ENCODE measurements at regions not wholly inside any gene's neighbourhood (a gene's known extent, or its start where the extent isn't known, plus 50 kb on each side); places are given as distances from the start of the nearest gene placed in this dataset.

DNA sequence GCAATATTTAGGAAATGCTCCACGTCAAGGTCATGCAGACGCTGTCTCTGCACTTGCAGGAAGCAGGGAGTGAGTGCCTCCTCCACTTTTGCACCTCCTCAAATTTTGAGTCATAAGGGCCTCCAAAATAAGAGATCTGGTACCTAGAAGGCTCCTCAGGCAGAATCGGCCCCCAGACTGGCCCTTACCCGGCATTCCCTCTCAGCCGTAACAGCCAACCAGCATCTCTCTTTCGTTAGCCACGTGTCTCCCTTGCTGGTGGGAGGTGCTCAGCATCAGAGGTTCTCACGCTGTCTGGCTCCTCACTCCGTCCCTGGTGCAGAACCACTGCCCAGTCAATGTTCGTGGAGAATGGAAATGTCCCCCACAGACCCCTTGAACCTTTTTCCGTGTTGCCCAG, 75.3 kb downstream of the ANKRD60 start:
- H4K91ac ChIP-seq (replicated peaks; ENCODE audit: insufficient read length, low read length) = no peak overlapping the region
- TF ChIP-seq TAF1 (IDR thresholded peaks at IDR 0.05; ENCODE audit: low read depth, low read length) = no peak
- TF ChIP-seq TCF12 (IDR thresholded peaks at IDR 0.05; ENCODE audit: low read depth, low read length) = no peak
- no peak for TF ChIP-seq KDM5A (IDR thresholded peaks at IDR 0.05; ENCODE audit: low read length)
- TF ChIP-seq YY1 (IDR thresholded peaks at IDR 0.05; ENCODE audit: low read depth, low read length) = no peak
- no peak for TF ChIP-seq SIN3A (conservative IDR thresholded peaks at IDR 0.05 in 1 of 2, IDR thresholded peaks at IDR 0.05 in 1 of 2; ENCODE audit: low read depth in 1 of 2, low read length in 2 of 2)
- TF ChIP-seq JUND (IDR thresholded peaks at IDR 0.05; ENCODE audit: low read length) = no peak
- TF ChIP-seq, protein P1, sequence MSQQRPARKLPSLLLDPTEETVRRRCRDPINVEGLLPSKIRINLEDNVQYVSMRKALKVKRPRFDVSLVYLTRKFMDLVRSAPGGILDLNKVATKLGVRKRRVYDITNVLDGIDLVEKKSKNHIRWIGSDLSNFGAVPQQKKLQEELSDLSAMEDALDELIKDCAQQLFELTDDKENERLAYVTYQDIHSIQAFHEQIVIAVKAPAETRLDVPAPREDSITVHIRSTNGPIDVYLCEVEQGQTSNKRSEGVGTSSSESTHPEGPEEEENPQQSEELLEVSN (IDR thresholded peaks at IDR 0.05) = no peak
- TF ChIP-seq SP2 (IDR thresholded peaks at IDR 0.05; ENCODE audit: low read length) = no peak
- TF ChIP-seq EP300 (IDR thresholded peaks at IDR 0.05; ENCODE audit: borderline replicate concordance in 1 of 2, low read depth in 2 of 2, low read length in 2 of 2) = no peak
- TF ChIP-seq, protein P2, sequence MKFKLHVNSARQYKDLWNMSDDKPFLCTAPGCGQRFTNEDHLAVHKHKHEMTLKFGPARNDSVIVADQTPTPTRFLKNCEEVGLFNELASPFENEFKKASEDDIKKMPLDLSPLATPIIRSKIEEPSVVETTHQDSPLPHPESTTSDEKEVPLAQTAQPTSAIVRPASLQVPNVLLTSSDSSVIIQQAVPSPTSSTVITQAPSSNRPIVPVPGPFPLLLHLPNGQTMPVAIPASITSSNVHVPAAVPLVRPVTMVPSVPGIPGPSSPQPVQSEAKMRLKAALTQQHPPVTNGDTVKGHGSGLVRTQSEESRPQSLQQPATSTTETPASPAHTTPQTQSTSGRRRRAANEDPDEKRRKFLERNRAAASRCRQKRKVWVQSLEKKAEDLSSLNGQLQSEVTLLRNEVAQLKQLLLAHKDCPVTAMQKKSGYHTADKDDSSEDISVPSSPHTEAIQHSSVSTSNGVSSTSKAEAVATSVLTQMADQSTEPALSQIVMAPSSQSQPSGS (IDR thresholded peaks at IDR 0.05; ENCODE audit: low read length) = no peak
- no peak for TF ChIP-seq SP1 (IDR thresholded peaks at IDR 0.05; ENCODE audit: low read depth, low read length)
- no peak for TF ChIP-seq BRCA1 (IDR thresholded peaks at IDR 0.05; ENCODE audit: low read depth, low read length)

More for the DNA sequence above, 75.3 kb downstream of the ANKRD60 start:
- Histone ChIP-seq H3K56ac (replicated peaks; ENCODE audit: insufficient read length, low read depth, low read length) (no peak overlapping the region), H2BK12ac (ENCODE audit: low read depth, low read length) (no peak overlapping the region), H2AK5ac (ENCODE audit: low read depth, low read length) (no peak overlapping the region), H3K79me2 (ENCODE audit: control insufficient read depth in 1 of 2, insufficient read depth in 2 of 2, low read length in 2 of 2) (no peaks in the 10 kb centered on the region), H3K23ac (ENCODE audit: insufficient read length) (no peak overlapping the region), H3K18ac (ENCODE audit: extremely low read depth, low read length) (no peak overlapping the region), H3K9ac (replicated peaks in 1 of 4; ENCODE audit: extremely low read depth in 1 of 4, low read depth in 3 of 4, low read length in 3 of 4) (no peak overlapping the region), H3K27ac (ENCODE audit: low read depth, low read length) (no peak overlapping the region), H3K36me3 (ENCODE audit: control insufficient read depth in 2 of 4, insufficient read depth in 4 of 4, low read length in 3 of 4) (no peaks in the 10 kb centered on the region), H3K4ac (replicated peaks; ENCODE audit: insufficient read length, low read depth, low read length) (no peak overlapping the region), H3K9me3 (ENCODE audit: insufficient read depth in 2 of 2, low read depth in 1 of 2, low read length in 1 of 2) (no peaks in the 10 kb centered on the region), H2BK120ac (replicated peaks; ENCODE audit: low read depth, low read length) (no peak overlapping the region), H3K4me1 (replicated peaks in 1 of 4; ENCODE audit: control insufficient read depth in 3 of 4, insufficient read depth in 4 of 4, low read length in 3 of 4) (peaks cover 0 to 3% (median under 1%) of the 10 kb centered on the region in 4 experiments; a peak in 3 of 7 replicates), H3K4me2 (ENCODE audit: insufficient read depth in 1 of 2, low read depth in 2 of 2, low read length in 2 of 2) (no peak overlapping the region), H4K5ac (ENCODE audit: insufficient read length, low read depth, low read length) (no peak overlapping the region), H3K4me3 (ENCODE audit: extremely low read depth in 1 of 4, insufficient read depth in 2 of 4, low read depth in 3 of 4, low read length in 4 of 4) (no peak overlapping the region), H4K20me1 (replicated peaks in 1 of 2; ENCODE audit: control insufficient read depth in 1 of 2, insufficient read depth in 2 of 2, low read length in 2 of 2) (no peaks in the 10 kb centered on the region), H2BK5ac (ENCODE audit: low read depth, low read length) (no peak overlapping the region), H3K27me3 (replicated peaks in 1 of 4; ENCODE audit: control insufficient read depth in 3 of 4, extremely low read depth in 1 of 4, insufficient read depth in 3 of 4, low read length in 3 of 4) (peaks cover 0 to 14% (median 2%) of the 10 kb centered on the region in 4 experiments; a peak in 4 of 7 replicates), H2BK15ac (ENCODE audit: low read length) (no peak overlapping the region), H3K14ac (ENCODE audit: insufficient read length) (no peak overlapping the region), H3K79me1 (ENCODE audit: low read depth, low read length) (no peaks in the 10 kb centered on the region), H4K8ac (ENCODE audit: extremely low read depth, insufficient read depth, low read length) (no peak overlapping the region), H2AFZ (ENCODE audit: low read length) (no peak overlapping the region), H3K23me2 (ENCODE audit: low read depth, low read length) (peaks cover 3% of the 10 kb centered on the region; the same call in 1 of the 2 replicates), H2BK20ac (ENCODE audit: low read length) (no peak overlapping the region)
- CTCF ChIA-PET (ENCODE audit: partially characterized antibody) = interaction anchor here (1.7 to 2.5 kb wide), 3 partner anchors 8 to 27 kb away, joined by 5 to 8 read pairs (median 5); no protein-coding TSS in a partner anchor
- FAIRE-seq (no peak), DNase-seq (ENCODE audit: low read depth in 1 of 2, low spot score in 2 of 2) (no peak)
- WGBS, 2 experiments (ENCODE audit: extremely low coverage in 1 of 2, insufficient coverage in 1 of 2, insufficient read length in 1 of 2, insufficient replicate concordance in 2 of 2, low coverage in 1 of 2, low lambda C conversion rate in 2 of 2, missing lambda C conversion rate in 1 of 2) = 79% methylated on average over 11 of the region's 11 CpGs; no CpG with 5 or more reads in 1 of the 2 experiments
- POLR2A ChIA-PET (ENCODE audit: partially characterized antibody) = no interaction called here

All from H1 (cell line).